Fibroblast of pulmonary artery (primary cell): ENCODE measurements at regions not wholly inside any gene's neighbourhood (a gene's known extent, or its start where the extent isn't known, plus 50 kb on each side); places are given as distances from the start of the nearest gene placed in this dataset.
A peak's percentile ranks its signal among the peaks of the same experiment; 100 is the strongest.
"Not testable (repeated sequence)": the region's sequence is repeated elsewhere in the genome, so short reads cannot be mapped to it uniquely, and the experiment has no call there.

Source experiments
- DNase-seq: peaks from one replicate; pipeline ENCODE4 v3.0.0-alpha.2; 2010; ENCODE audit warnings: low read depth
- H3K4me3 ChIP-seq: replicated peaks from 2 replicates; pipeline ENCODE4 v1.5.1; 2011; ENCODE audit warnings: low read depth, mild to moderate bottlenecking, control low read depth, low read length, moderate library complexity
- TF ChIP-seq, protein P1 (sequence below): IDR thresholded peaks from 2 replicates; pipeline ENCODE4 v1.5.1; 2011; ENCODE audit warnings: mild to moderate bottlenecking, control low read depth, low read length, inconsistent platforms; ENCODE audit errors: missing control alignments

- no peak overlapping the region for H3K4me3 ChIP-seq
- TF ChIP-seq, protein P1, sequence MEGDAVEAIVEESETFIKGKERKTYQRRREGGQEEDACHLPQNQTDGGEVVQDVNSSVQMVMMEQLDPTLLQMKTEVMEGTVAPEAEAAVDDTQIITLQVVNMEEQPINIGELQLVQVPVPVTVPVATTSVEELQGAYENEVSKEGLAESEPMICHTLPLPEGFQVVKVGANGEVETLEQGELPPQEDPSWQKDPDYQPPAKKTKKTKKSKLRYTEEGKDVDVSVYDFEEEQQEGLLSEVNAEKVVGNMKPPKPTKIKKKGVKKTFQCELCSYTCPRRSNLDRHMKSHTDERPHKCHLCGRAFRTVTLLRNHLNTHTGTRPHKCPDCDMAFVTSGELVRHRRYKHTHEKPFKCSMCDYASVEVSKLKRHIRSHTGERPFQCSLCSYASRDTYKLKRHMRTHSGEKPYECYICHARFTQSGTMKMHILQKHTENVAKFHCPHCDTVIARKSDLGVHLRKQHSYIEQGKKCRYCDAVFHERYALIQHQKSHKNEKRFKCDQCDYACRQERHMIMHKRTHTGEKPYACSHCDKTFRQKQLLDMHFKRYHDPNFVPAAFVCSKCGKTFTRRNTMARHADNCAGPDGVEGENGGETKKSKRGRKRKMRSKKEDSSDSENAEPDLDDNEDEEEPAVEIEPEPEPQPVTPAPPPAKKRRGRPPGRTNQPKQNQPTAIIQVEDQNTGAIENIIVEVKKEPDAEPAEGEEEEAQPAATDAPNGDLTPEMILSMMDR = no peak
- DNase-seq = peak; percentile 33
Measured at GRCh38 chr1:177872308-177872900, 97.5 kb downstream of the SEC16B start.

GRCh38 chr1:177871613-177872307 lies 98.1 kb downstream of the SEC16B start:
- DNase-seq = no peak
- H3K4me3 ChIP-seq = no peak overlapping the region
- TF ChIP-seq, protein P1 = no peak

DNA sequence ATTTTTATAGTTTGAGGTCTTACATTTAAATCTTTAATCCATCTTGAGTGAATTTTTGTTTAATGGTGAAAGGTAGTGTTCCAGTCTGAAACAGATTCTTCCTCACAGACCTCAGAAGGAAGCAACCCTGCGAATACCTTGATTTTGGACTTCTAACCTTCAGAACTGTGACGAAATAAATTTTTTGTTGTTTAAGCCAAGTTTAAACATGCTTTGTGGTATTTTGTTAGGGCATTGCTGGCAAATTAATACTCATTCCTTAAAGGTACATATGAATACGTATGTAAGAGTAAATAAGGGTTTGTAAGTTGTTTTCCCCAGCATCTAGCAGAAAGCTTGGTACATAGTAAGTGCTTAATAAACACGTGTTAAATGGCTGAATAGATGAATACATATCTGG lies 100.3 kb downstream of the SEC16B start:
- TF ChIP-seq, protein P1 = no peak
- no peak overlapping the region for H3K4me3 ChIP-seq
- DNase-seq = no peak

- not testable (repeated sequence) for H3K4me3 ChIP-seq, DNase-seq
Measured at GRCh38 chr1:177869011-177869410, 100.8 kb downstream of the SEC16B start.

DNA sequence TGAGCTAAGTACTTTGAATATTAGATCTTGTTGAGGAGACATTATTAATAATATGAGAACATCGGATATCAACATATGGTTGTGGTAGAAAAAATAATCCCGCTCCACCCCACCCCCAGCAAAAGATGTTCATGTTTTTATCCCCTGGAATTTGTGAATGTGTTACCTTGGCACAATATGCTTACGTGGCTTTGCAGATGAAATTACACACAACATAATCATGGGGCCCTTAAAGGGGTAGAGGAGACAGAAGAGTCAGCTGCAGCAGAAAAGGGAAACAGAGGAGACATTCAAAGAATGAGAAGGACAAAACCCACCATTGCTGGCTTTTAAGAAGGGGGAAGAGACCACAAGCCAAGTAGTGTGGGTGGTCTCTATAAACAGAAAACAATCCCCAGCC lies 104.1 kb downstream of the SEC16B start:
- TF ChIP-seq, protein P1 = no peak
- H3K4me3 ChIP-seq = no peak overlapping the region
- DNase-seq = no peak

DNA sequence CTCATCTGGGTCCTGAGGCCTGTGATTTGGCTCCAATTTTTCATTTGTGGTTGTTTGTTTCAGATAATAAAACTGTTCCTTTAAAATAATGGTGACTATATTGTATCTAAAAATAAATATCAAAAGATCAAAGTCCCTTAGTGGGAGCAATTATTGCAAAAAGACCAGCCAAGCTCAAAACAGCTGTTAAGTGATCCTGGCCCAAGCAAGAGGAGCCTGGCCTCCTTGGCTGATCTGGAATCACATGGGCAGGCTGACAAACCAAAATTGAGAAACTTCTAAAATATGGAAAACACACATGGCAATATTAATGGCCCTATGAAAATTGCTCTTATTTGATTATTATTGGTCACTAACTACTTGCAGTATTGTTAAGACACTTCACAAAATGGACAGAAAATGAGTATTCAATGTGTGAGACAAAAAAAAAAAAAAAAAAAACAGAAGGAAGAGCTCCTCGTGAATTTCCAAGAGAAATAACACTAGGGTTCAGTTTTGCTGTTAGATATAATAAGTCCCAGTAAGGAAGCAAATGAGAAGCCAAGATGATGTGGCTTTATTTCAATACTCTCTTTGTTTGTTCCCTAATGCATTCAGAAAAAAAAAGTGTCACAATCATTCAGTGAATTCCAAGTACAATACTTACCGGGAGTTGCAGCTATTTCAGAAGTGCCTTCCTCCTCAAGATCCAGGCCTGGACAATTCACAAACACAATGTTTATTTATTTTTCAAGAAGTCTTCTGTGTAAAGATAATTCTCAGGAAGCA lies 105.1 kb downstream of the SEC16B start:
- no peak for DNase-seq
- TF ChIP-seq, protein P1 = no peak
- no peak overlapping the region for H3K4me3 ChIP-seq

GRCh38 chr1:177863796-177864195 lies 106.1 kb downstream of the SEC16B start:
- TF ChIP-seq, protein P1 = no peak
- H3K4me3 ChIP-seq = no peak overlapping the region
- peak; percentile 6 for DNase-seq
